ENCODE measurements at regions not wholly inside any gene's neighbourhood (a gene's known extent, or its start where the extent isn't known, plus 50 kb on each side); places are given as distances from the start of the nearest gene placed in this dataset.

DNA sequence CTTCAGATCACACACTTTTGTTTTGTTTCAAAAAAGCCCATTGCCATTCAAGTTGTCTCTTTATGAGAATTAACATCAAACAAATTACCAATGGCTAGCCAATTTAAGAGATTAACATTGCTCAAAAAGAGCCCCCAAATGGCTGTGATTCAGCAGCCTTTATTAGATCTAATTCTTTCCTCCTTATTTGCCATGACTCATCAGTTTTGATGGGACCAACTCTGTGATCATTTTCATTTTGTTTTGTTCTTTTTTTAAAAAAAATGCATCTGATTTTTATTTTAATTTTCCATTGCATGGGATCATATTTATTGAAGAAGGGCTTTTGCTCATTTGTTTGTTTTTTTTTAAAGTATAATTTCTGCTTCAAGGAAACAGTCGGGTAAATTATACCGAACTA lies 161.6 kb upstream of the FRMPD4 start:
- Histone ChIP-seq H3K9ac (ENCODE audit: extremely low read depth, insufficient read length, low read length) (no peak overlapping the region), H3K4me1 (ENCODE audit: insufficient read depth, low read length) (no peaks in the 10 kb centered on the region), H4K8ac (replicated peaks; ENCODE audit: insufficient read length, low read depth, low read length) (no peak overlapping the region), H3K23me2 (ENCODE audit: insufficient read length, low read depth, low read length, poor library complexity, severe bottlenecking) (no peaks in the 10 kb centered on the region), H3K56ac (ENCODE audit: insufficient read length, low read depth, low read length) (no peak overlapping the region), H4K91ac (ENCODE audit: insufficient read length, low read depth, low read length) (no peak overlapping the region), H2AK5ac (ENCODE audit: insufficient read length, low read length) (no peak overlapping the region), H3K79me1 (ENCODE audit: insufficient read depth, low read depth, low read length, poor library complexity, severe bottlenecking) (no peaks in the 10 kb centered on the region), H3K4ac (ENCODE audit: low read depth, low read length) (no peak overlapping the region), H3K4me2 (ENCODE audit: insufficient read depth, insufficient read length, low read length) (no peak overlapping the region), H3T11ph (ENCODE audit: low read length) (no peak overlapping the region), H3K9me3 (ENCODE audit: control insufficient read depth, low read depth, low read length) (no peaks in the 10 kb centered on the region), H3K18ac (ENCODE audit: insufficient read length, low read depth, low read length) (no peak overlapping the region), H2BK20ac (ENCODE audit: low read depth, low read length, poor library complexity, severe bottlenecking) (no peak overlapping the region), H3K14ac (ENCODE audit: insufficient read depth, low read length) (no peak overlapping the region), H3K27ac (ENCODE audit: insufficient read length, low read depth, low read length) (no peak overlapping the region), H3K27me3 (ENCODE audit: insufficient read depth, low read length) (no peaks in the 10 kb centered on the region), H2BK120ac (ENCODE audit: low read depth, low read length, poor library complexity, severe bottlenecking) (no peak overlapping the region), H2BK15ac (ENCODE audit: low read depth, low read length) (no peak overlapping the region), H2BK5ac (ENCODE audit: insufficient read length, low read length) (no peak overlapping the region), H4K5ac (ENCODE audit: insufficient read length, low read depth, low read length) (no peak overlapping the region), H3K79me2 (ENCODE audit: insufficient read depth, low read length) (no peaks in the 10 kb centered on the region), H3K23ac (ENCODE audit: insufficient read length, low read depth, low read length) (no peak overlapping the region), H2BK12ac (ENCODE audit: insufficient read length, low read depth, low read length) (no peak overlapping the region), H4K20me1 (ENCODE audit: control insufficient read depth, insufficient read depth, insufficient read length) (no peaks in the 10 kb centered on the region), H2AFZ (ENCODE audit: low read length) (no peak overlapping the region)
- no peak for DNase-seq
- Mint-ChIP-seq H3K4me3 (no peak overlapping the region), H3K9me3 (peaks cover 41 to 50% of the 10 kb centered on the region in 2 experiments), H3K27ac (no peak overlapping the region), H3K4me1 (0 out of 4 replicates have a peak, but pooled peaks cover 0 to 3% of the 10 kb centered on the region in 2 experiments), H3K27me3 (ENCODE audit: low read depth) (no peaks in the 10 kb centered on the region; the same call in 1 of the 2 replicates), H3K36me3 (ENCODE audit: insufficient read depth in 1 of 3, low read depth in 3 of 3) (peaks cover 0 to 2% (median 0%) of the 10 kb centered on the region in 3 experiments; a peak in 1 of 7 replicates)
- WGBS (ENCODE audit: extremely low coverage, insufficient read length, low lambda C conversion rate): no CpG with 5 or more reads among the region's 2 CpGs
- TF ChIP-seq, protein P1, sequence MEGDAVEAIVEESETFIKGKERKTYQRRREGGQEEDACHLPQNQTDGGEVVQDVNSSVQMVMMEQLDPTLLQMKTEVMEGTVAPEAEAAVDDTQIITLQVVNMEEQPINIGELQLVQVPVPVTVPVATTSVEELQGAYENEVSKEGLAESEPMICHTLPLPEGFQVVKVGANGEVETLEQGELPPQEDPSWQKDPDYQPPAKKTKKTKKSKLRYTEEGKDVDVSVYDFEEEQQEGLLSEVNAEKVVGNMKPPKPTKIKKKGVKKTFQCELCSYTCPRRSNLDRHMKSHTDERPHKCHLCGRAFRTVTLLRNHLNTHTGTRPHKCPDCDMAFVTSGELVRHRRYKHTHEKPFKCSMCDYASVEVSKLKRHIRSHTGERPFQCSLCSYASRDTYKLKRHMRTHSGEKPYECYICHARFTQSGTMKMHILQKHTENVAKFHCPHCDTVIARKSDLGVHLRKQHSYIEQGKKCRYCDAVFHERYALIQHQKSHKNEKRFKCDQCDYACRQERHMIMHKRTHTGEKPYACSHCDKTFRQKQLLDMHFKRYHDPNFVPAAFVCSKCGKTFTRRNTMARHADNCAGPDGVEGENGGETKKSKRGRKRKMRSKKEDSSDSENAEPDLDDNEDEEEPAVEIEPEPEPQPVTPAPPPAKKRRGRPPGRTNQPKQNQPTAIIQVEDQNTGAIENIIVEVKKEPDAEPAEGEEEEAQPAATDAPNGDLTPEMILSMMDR (conservative IDR thresholded peaks at IDR 0.05): no peak

All from H9 (cell line).